Brain pericyte (primary cell): ENCODE measurements at regions not wholly inside any gene's neighbourhood (a gene's known extent, or its start where the extent isn't known, plus 50 kb on each side); places are given as distances from the start of the nearest gene placed in this dataset.

Experiments
- DNase-seq: peaks from one replicate; pipeline ENCODE4 v3.0.0-alpha.2; 2012; ENCODE audit warnings: low read depth, low spot score

- no peak for DNase-seq
Measured at GRCh38 chr9:107064378-107064777, 201.4 kb downstream of the ZNF462 start.

GRCh38 chr9:107065549-107065948 is 202.6 kb downstream of the ZNF462 start:
- no peak for DNase-seq

- no peak for DNase-seq
Measured at GRCh38 chr9:107067739-107068416, 204.9 kb downstream of the ZNF462 start.

- no peak for DNase-seq
Measured at GRCh38 chr9:107068581-107068980, 205.6 kb downstream of the ZNF462 start.

- DNase-seq = no peak
Measured at GRCh38 chr9:107070586-107070985, 207.6 kb downstream of the ZNF462 start.

GRCh38 chr9:107078061-107078460 is 205.0 kb upstream of the RAD23B start:
- DNase-seq = no peak

GRCh38 chr9:107079589-107079988 is 203.5 kb upstream of the RAD23B start:
- DNase-seq = no peak

- DNase-seq = no peak
Measured at GRCh38 chr9:107080130-107080529, 202.9 kb upstream of the RAD23B start.

GRCh38 chr9:107086460-107086859 is 196.6 kb upstream of the RAD23B start:
- DNase-seq = no peak

GRCh38 chr9:107087222-107087621 is 195.9 kb upstream of the RAD23B start:
- no peak for DNase-seq

- DNase-seq = no peak
Measured at GRCh38 chr9:107090218-107090617, 192.9 kb upstream of the RAD23B start.

GRCh38 chr9:107093365-107094060 is 189.6 kb upstream of the RAD23B start:
- DNase-seq = no peak

- no peak for DNase-seq
Measured at GRCh38 chr9:107094370-107094769, 188.7 kb upstream of the RAD23B start.

GRCh38 chr9:107100591-107100990 is 182.5 kb upstream of the RAD23B start:
- no peak for DNase-seq

GRCh38 chr9:107102011-107102410 is 181.1 kb upstream of the RAD23B start:
- no peak for DNase-seq

GRCh38 chr9:107103621-107104020 is 179.5 kb upstream of the RAD23B start:
- no peak for DNase-seq

GRCh38 chr9:107105784-107106183 is 177.3 kb upstream of the RAD23B start:
- DNase-seq = no peak

- no peak for DNase-seq
Measured at GRCh38 chr9:107106416-107106815, 176.7 kb upstream of the RAD23B start.

GRCh38 chr9:107108342-107109130 is 174.5 kb upstream of the RAD23B start:
- DNase-seq = no peak

GRCh38 chr9:107109324-107109723 is 173.8 kb upstream of the RAD23B start:
- no peak for DNase-seq

GRCh38 chr9:107110153-107110552 is 172.9 kb upstream of the RAD23B start:
- no peak for DNase-seq

- DNase-seq = no peak
Measured at GRCh38 chr9:107112707-107113243, 170.3 kb upstream of the RAD23B start.
